Kidney (tissue), 13 donors: ENCODE measurements at regions not wholly inside any gene's neighbourhood (a gene's known extent, or its start where the extent isn't known, plus 50 kb on each side); places are given as distances from the start of the nearest gene placed in this dataset.
A peak's percentile ranks its signal among the peaks of the same experiment; 100 is the strongest.

Source experiments
- DNase-seq, 5 donors: peaks; one replicate each; pipeline ENCODE4 v3.0.0-alpha.2; 2013 to 2020
- FAIRE-seq: peaks from 2 replicates; lab custom pipeline; 2012; peaks lifted over from hg19 to GRCh38; lab: Jason Lieb, UNC
- H3K27ac ChIP-seq, 2 donors: one replicate each; pipeline ENCODE4 v1.7.0; 2013; ENCODE audit warnings: low read depth in 2 of 2, low read length in 2 of 2, inconsistent platforms in 1 of 2
- H3K27me3 ChIP-seq: one replicate; pipeline ENCODE4 v1.7.1; 2013; ENCODE audit warnings: low read length, inconsistent platforms; ENCODE audit not compliant: control insufficient read depth, insufficient read depth
- H3K36me3 ChIP-seq, 3 donors: one replicate each; pipeline versions ENCODE4 v1.7.0 to v1.7.1; 2013; ENCODE audit warnings: low read length in 3 of 3, control low read depth in 1 of 3, inconsistent platforms in 1 of 3; ENCODE audit not compliant: insufficient read depth in 3 of 3, control insufficient read depth in 2 of 3
- H3K4me1 ChIP-seq, 3 donors: one replicate each; pipeline versions ENCODE4 v1.7.0 to v1.7.1; 2013; ENCODE audit warnings: low read length in 3 of 3, inconsistent platforms in 1 of 3, low read depth in 1 of 3; ENCODE audit not compliant: control insufficient read depth in 2 of 3, insufficient read depth in 2 of 3
- H3K4me3 ChIP-seq, 3 donors: one replicate each; pipeline versions ENCODE4 v1.7.0 to v1.8.1; 2013; ENCODE audit warnings: low read length in 3 of 3, control low read depth in 1 of 3, inconsistent platforms in 1 of 3
- H3K9ac ChIP-seq, 3 donors: one replicate each; pipeline versions ENCODE4 v1.7.0 to v1.7.1; 2013; ENCODE audit warnings: low read length in 3 of 3, control low read depth in 1 of 3, inconsistent platforms in 1 of 3
- H3K9me3 ChIP-seq, 3 donors: one replicate each; pipeline versions ENCODE4 v1.7.0 to v1.7.1; 2013; ENCODE audit warnings: low read length in 3 of 3, control low read depth in 1 of 3, inconsistent platforms in 1 of 3; ENCODE audit not compliant: control insufficient read depth in 2 of 3, insufficient read depth in 1 of 3
- CTCF ChIP-seq: IDR thresholded peaks from 3 replicates; pipeline ENCODE4 v1.5.1; 2012; ENCODE audit warnings: mild to moderate bottlenecking, moderate library complexity, borderline replicate concordance; ENCODE audit not compliant: insufficient read depth; ENCODE audit errors: extremely low read depth
- intact Hi-C: fragments of 100-400 bp; cut with DNase I; formaldehyde crosslinking; loops from one replicate; pipeline ENCODE4 v1.11.1; 2022
- donor health status: control.
- donor health status: control.
- donor health status: control.
- donor health status: control.
- donor health status: control.
- donor health status: DM: yes; HTN: yes; CAD: no.
- donor health status: Normal renal cell carcinoma (clear cell type).

GRCh38 chr10:71125749-71126107, 86.6 kb upstream of the UNC5B start:
- DNase-seq: no peak
- no peak for TF ChIP-seq CTCF
- Histone ChIP-seq H3K4me3 (no peak overlapping the region), H3K36me3 (no peaks in the 10 kb centered on the region), H3K4me1 (peaks cover 3 to 10% (median 6%) of the 10 kb centered on the region in 3 donors), H3K27ac (no peak overlapping the region), H3K27me3 (no peaks in the 10 kb centered on the region), H3K9me3 (peaks cover 0 to 2% (median 0%) of the 10 kb centered on the region in 3 donors), H3K9ac (no peak overlapping the region)
- intact Hi-C loops: no loop called here
- FAIRE-seq: no peak

GRCh38 chr10:71126432-71126831, 85.9 kb upstream of the UNC5B start:
- Histone ChIP-seq H3K27me3 (no peaks in the 10 kb centered on the region), H3K36me3 (no peaks in the 10 kb centered on the region), H3K4me3 (no peak overlapping the region), H3K27ac (no peak overlapping the region), H3K9ac (no peak overlapping the region), H3K9me3 (no peaks in the 10 kb centered on the region), H3K4me1 (peaks cover 3 to 10% (median 6%) of the 10 kb centered on the region in 3 donors)
- TF ChIP-seq CTCF: no peak
- DNase-seq: no peak
- intact Hi-C loops: no loop called here
- FAIRE-seq: no peak

- H3K9ac ChIP-seq: no peak overlapping the region
- no peaks in the 10 kb centered on the region for H3K9me3 ChIP-seq
- H3K4me1 ChIP-seq: peaks cover 3 to 10% (median 6%) of the 10 kb centered on the region in 3 donors
- FAIRE-seq (no peak), DNase-seq (peak in 3 of 5 donors; percentile 63 to 79 (median 76))
- no peaks in the 10 kb centered on the region for H3K36me3 ChIP-seq
- intact Hi-C loops: no loop called here
- no peak for TF ChIP-seq CTCF
- no peaks in the 10 kb centered on the region for H3K27me3 ChIP-seq
- no peak overlapping the region for H3K27ac ChIP-seq
- H3K4me3 ChIP-seq: no peak overlapping the region
Observed at GRCh38 chr10:71127104-71127503, 85.3 kb upstream of the UNC5B start.

- intact Hi-C loops: no loop called here
- Histone ChIP-seq H3K36me3 (no peaks in the 10 kb centered on the region), H3K9me3 (no peaks in the 10 kb centered on the region), H3K9ac (no peak overlapping the region), H3K4me3 (no peak overlapping the region), H3K27me3 (no peaks in the 10 kb centered on the region), H3K27ac (no peak overlapping the region), H3K4me1 (peaks cover 3 to 10% (median 6%) of the 10 kb centered on the region in 3 donors)
- DNase-seq: no peak
- no peak for FAIRE-seq
- no peak for TF ChIP-seq CTCF
Observed at GRCh38 chr10:71127773-71128172, 84.6 kb upstream of the UNC5B start.
